K562 (cell line): ENCODE measurements at regions not wholly inside any gene's neighbourhood (a gene's known extent, or its start where the extent isn't known, plus 50 kb on each side); places are given as distances from the start of the nearest gene placed in this dataset.

ENCODE experiments used
- ATAC-seq: fragments of 200-7000 bp; cut with Tn5 transposase; 3 replicates; pipeline ENCODE4 v1.9.1; 2020; ENCODE audit warnings: moderate library complexity
- BruUV-seq: library from RNA; stranded (reverse); fragments of 400-500 nt; replicated peaks from 2 replicates; lab custom pipeline; 2021; lab: Mats Ljungman, UMichigan
- CTCF ChIA-PET: fragments of 300-600 bp; formaldehyde crosslinking; extraction: SDS; loops from one replicate; lab custom pipeline; 2021; ENCODE audit warnings: low intra/inter-chr PET ratio; lab: Yijun Ruan, JAX
- POLR2A ChIA-PET: fragments of 300-600, 350-650 bp; sonication (Branson Sonifier 250); formaldehyde crosslinking; extraction: SDS; loops from one replicate; lab custom pipeline; 2021; ENCODE audit warnings: antibody characterized with exemption, inconsistent platforms; lab: Yijun Ruan, JAX
- DNase-seq, 4 experiments: peaks; one replicate each; pipeline versions ENCODE4 v3.0.0 to v3.0.0-alpha.2; 2011 to 2018; ENCODE audit warnings: low spot score in 3 of 4, mixed read lengths in 3 of 4; ENCODE audit errors: extremely low read depth in 1 of 4
- FAIRE-seq: peaks from 2 replicates; lab custom pipeline; 2011; peaks lifted over from hg19 to GRCh38; lab: Jason Lieb, UNC
- H2AFZ ChIP-seq: 2 replicates; pipeline ENCODE4 v1.6.0; 2011; ENCODE audit warnings: low read depth, low read length, control low read depth, inconsistent platforms
- H3K27ac ChIP-seq: fragments of 200-600 bp; 3 replicates; pipeline ENCODE4 v1.8.0; 2011; ENCODE audit warnings: low read depth, mild to moderate bottlenecking, control low read depth, inconsistent platforms, low read length, moderate library complexity, mixed read lengths; ENCODE audit errors: extremely low read depth
- H3K27me3 ChIP-seq, 2 experiments: fragments of 300-600 bp in 1 of 2; 2 replicates in 1 of 2; 3 replicates in 1 of 2; pipeline versions ENCODE4 v1.6.0 to v1.8.0; 2011; ENCODE audit warnings: inconsistent platforms in 2 of 2, low read length in 2 of 2, mild to moderate bottlenecking in 1 of 2, mixed read lengths in 1 of 2, moderate library complexity in 1 of 2; ENCODE audit not compliant: control insufficient read depth in 2 of 2, insufficient read depth in 2 of 2
- H3K36me3 ChIP-seq: fragments of 300-600 bp; 3 replicates; pipeline ENCODE4 v1.8.0; 2011; ENCODE audit warnings: mild to moderate bottlenecking, low read length, inconsistent platforms; ENCODE audit not compliant: control insufficient read depth, insufficient read depth
- H3K4me1 ChIP-seq, 2 experiments: fragments of 200-600 bp in 1 of 2; replicated peaks in 1 of 2; 2 replicates in 1 of 2; 3 replicates in 1 of 2; pipeline versions ENCODE4 v1.5.1 to v1.8.0; 2011; ENCODE audit warnings: inconsistent platforms in 2 of 2, low read length in 2 of 2, mild to moderate bottlenecking in 1 of 2, mixed read lengths in 1 of 2, moderate library complexity in 1 of 2; ENCODE audit not compliant: control insufficient read depth in 2 of 2, insufficient read depth in 2 of 2
- H3K4me2 ChIP-seq: 2 replicates; pipeline ENCODE4 v1.6.1; 2011; ENCODE audit warnings: low read length, control low read depth, inconsistent platforms, mixed read lengths; ENCODE audit not compliant: insufficient read depth
- H3K4me3 ChIP-seq: fragments of 200-600 bp; sonication (generic), shearing (Covaris generic); 2 replicates; pipeline ENCODE4 v1.5.1; 2016; ENCODE audit warnings: control low read depth, inconsistent platforms
- H3K79me2 ChIP-seq: fragments of 200-600 bp; 3 replicates; pipeline ENCODE4 v1.8.0; 2011; ENCODE audit warnings: low read length, inconsistent platforms; ENCODE audit not compliant: control insufficient read depth, insufficient read depth
- H3K9ac ChIP-seq, 2 experiments: 2 replicates each; pipeline versions ENCODE4 v1.6.0 to v1.6.1; 2011; ENCODE audit warnings: low read depth in 2 of 2, low read length in 2 of 2, control low read depth in 1 of 2, inconsistent platforms in 1 of 2, mild to moderate bottlenecking in 1 of 2, mixed read lengths in 1 of 2; ENCODE audit not compliant: insufficient read depth in 1 of 2
- H3K9me1 ChIP-seq: one replicate; pipeline ENCODE4 v1.6.0; 2011; ENCODE audit warnings: inconsistent platforms, mild to moderate bottlenecking, low read length, moderate library complexity; ENCODE audit not compliant: control insufficient read depth, insufficient read depth
- H3K9me3 ChIP-seq: replicated peaks from 2 replicates; pipeline ENCODE4 v1.5.1; 2011; ENCODE audit warnings: low read depth, low read length, inconsistent platforms; ENCODE audit not compliant: control insufficient read depth, insufficient read depth
- H4K20me1 ChIP-seq: replicated peaks from 2 replicates; pipeline ENCODE4 v1.6.1; 2011; ENCODE audit warnings: low read length, inconsistent platforms, mixed read lengths; ENCODE audit not compliant: control insufficient read depth, insufficient read depth
- CHCHD3 ChIP-seq: fragments of 250-450 bp; sonication (Bioruptor Pico); IDR thresholded peaks from 2 replicates; pipeline ENCODE4 v2.1.2; 2022; ENCODE audit warnings: mild to moderate bottlenecking
- CTBP1 ChIP-seq: fragments of 450-650 bp; IDR thresholded peaks from 2 replicates; pipeline ENCODE4 v1.6.1; 2016; ENCODE audit warnings: borderline replicate concordance
- FOS ChIP-seq: IDR thresholded peaks from 3 replicates; pipeline ENCODE4 v1.6.1; 2011; ENCODE audit not compliant: insufficient read length; ENCODE audit errors: extremely low read depth
- KAT7 ChIP-seq: sonication (generic); formaldehyde crosslinking; IDR thresholded peaks from 2 replicates; pipeline ENCODE4 v1.8.0; 2022; ENCODE audit warnings: missing genetic modification reagents, mild to moderate bottlenecking, borderline replicate concordance
- NR3C1 ChIP-seq: sonication (generic); formaldehyde crosslinking; IDR thresholded peaks from 2 replicates; pipeline ENCODE4 v1.8.1; 2022; ENCODE audit warnings: missing genetic modification reagents
- NRF1 ChIP-seq, 2 experiments: fragments of 450-650 bp; IDR thresholded peaks in 1 of 2; conservative IDR thresholded peaks in 1 of 2; 2 replicates each; pipeline ENCODE4 v1.6.1; 2014; ENCODE audit warnings: mild to moderate bottlenecking in 2 of 2
- POU5F1 ChIP-seq: fragments of 150-350 bp; IDR thresholded peaks from 2 replicates; pipeline ENCODE4 v1.6.1; 2014; ENCODE audit warnings: borderline replicate concordance, low read length, low read depth, mild to moderate bottlenecking; ENCODE audit not compliant: partially characterized antibody
- RUNX1 ChIP-seq: sonication (generic); IDR thresholded peaks from 2 replicates; pipeline ENCODE4 v1.6.1; 2016; ENCODE audit warnings: antibody characterized with exemption, low read depth
- SMAD4 ChIP-seq: fragments of 250-450 bp; sonication (Bioruptor Pico); conservative IDR thresholded peaks from 2 replicates; pipeline ENCODE4 v1.8.0; 2021; ENCODE audit warnings: inconsistent platforms, mild to moderate bottlenecking, moderate library complexity
- TCF3 ChIP-seq: sonication (generic); formaldehyde crosslinking; IDR thresholded peaks from 2 replicates; pipeline ENCODE4 v1.4.0; 2020; ENCODE audit warnings: mild to moderate bottlenecking, missing genetic modification reagents
- ZNF121 ChIP-seq: sonication (generic); formaldehyde crosslinking; conservative IDR thresholded peaks from 2 replicates; pipeline ENCODE4 v1.8.0; 2022; ENCODE audit warnings: missing genetic modification reagents
- ZNF165 ChIP-seq: fragments of 250-450 bp; sonication (Bioruptor Pico); IDR thresholded peaks from 2 replicates; pipeline ENCODE4 v1.4.0; 2020; ENCODE audit warnings: borderline replicate concordance
- ZNF445 ChIP-seq: fragments of 250-450 bp; sonication (Bioruptor Pico); IDR thresholded peaks from 2 replicates; pipeline ENCODE4 v1.4.0; 2020; ENCODE audit warnings: low read depth, mild to moderate bottlenecking, moderate library complexity
- WGBS: fragments of 100-300 bp; shearing (Covaris generic); methylation state at CpG from one replicate; pipeline ENCODE4 v1.1.6; 2016; ENCODE audit warnings: low coverage, mixed read lengths; ENCODE audit not compliant: insufficient coverage; ENCODE audit errors: missing lambda C conversion rate; 5-methylcytosine and 5-hydroxymethylcytosine counted together
- in situ Hi-C: fragments of 300-500 bp; cut with MboI; formaldehyde crosslinking; loops from 4 replicates; pipeline ENCODE4 v1.15.0; 2018; ENCODE audit warnings: inconsistent platforms, mixed read lengths
- intact Hi-C: fragments of 100-400 bp; cut with micrococcal nuclease; formaldehyde crosslinking; loops from 2 replicates; pipeline ENCODE4 v1.14.2; 2022
- TF ChIP-seq, protein P1 (sequence below): fragments of 250-450 bp; sonication (Bioruptor Pico); IDR thresholded peaks from 2 replicates; pipeline ENCODE4 v1.4.0; 2020
- TF ChIP-seq, protein P2 (sequence below): fragments of 250-450 bp; sonication (Bioruptor Pico); IDR thresholded peaks from 2 replicates; pipeline ENCODE4 v1.4.0; 2020; ENCODE audit warnings: mild to moderate bottlenecking

DNA sequence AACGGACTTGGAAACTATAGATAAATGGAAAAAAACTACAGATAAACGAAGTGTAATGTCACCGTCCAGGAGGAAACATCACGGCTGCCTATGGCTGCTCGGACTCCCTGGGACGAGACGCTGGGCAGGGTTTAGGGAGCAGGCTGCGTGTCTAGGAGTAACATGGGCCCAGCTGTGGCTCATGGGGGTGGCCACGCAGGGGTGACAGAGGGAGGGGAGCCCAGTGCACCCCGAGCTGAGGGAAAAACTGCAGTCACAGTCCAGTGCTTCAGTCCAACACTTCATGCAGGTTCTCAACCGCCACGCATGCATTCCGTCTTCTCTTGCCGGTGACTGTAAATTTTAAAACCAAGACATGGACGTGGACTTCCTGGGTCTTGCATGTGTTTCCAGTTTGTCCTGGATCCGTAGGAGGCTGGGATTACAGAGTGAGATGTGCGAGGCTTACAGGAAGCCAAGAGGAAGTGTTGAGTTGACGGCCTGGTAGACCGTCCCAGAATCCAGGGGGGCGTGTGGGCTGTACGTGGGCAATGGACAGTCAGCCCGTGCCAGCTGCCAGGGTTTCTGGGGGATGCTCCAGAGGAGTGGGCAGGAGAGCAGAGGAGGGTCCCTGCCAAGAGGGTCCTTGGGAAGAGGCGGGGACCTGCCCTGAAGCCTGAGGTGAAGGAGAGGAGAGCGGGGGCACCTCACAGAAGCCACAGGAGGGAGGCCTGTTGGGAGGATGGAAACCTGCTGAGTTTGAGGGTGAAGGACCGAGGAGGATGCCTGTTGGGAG is 691.4 kb downstream of the BRD1 start (continued):
- TF ChIP-seq POU5F1 (no peak), ZNF165 (CRISPR knock-in tag) (no peak), CHCHD3 (CRISPR knock-in tag) (no peak)

DNA sequence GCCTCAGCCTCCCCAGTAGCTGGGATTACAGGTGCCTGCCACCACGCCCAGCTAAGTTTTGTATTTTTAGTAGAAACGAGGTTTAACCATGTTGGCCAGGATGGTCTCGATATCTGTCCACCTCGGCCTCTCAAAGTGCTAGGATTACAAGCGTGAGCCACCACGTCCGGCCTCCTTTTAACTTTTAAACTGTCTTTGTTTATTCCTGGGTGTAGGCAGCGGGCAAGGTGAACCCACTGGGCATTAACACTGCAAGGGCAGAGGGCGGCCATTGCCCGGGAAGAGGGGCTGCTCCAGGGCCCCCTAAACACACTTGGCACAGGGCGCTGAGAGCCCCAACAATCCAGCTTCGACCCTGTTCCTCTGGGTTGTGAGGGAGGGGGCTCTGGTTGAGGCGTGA is 693.6 kb downstream of the BRD1 start:
- no peak for ATAC-seq
- TF ChIP-seq CTBP1 (no peak), KAT7 (CRISPR knock-in tag) (no peak), ZNF445 (CRISPR knock-in tag) (no peak), FOS (no peak), TCF3 (CRISPR knock-in tag) (no peak), NR3C1 (CRISPR knock-in tag) (no peak), SMAD4 (CRISPR knock-in tag) (no peak), RUNX1 (no peak), ZNF121 (CRISPR knock-in tag) (no peak), NRF1 (conservative IDR thresholded peaks at IDR 0.05 in 1 of 2, IDR thresholded peaks at IDR 0.05 in 1 of 2) (no peak)
- TF ChIP-seq, protein P1, sequence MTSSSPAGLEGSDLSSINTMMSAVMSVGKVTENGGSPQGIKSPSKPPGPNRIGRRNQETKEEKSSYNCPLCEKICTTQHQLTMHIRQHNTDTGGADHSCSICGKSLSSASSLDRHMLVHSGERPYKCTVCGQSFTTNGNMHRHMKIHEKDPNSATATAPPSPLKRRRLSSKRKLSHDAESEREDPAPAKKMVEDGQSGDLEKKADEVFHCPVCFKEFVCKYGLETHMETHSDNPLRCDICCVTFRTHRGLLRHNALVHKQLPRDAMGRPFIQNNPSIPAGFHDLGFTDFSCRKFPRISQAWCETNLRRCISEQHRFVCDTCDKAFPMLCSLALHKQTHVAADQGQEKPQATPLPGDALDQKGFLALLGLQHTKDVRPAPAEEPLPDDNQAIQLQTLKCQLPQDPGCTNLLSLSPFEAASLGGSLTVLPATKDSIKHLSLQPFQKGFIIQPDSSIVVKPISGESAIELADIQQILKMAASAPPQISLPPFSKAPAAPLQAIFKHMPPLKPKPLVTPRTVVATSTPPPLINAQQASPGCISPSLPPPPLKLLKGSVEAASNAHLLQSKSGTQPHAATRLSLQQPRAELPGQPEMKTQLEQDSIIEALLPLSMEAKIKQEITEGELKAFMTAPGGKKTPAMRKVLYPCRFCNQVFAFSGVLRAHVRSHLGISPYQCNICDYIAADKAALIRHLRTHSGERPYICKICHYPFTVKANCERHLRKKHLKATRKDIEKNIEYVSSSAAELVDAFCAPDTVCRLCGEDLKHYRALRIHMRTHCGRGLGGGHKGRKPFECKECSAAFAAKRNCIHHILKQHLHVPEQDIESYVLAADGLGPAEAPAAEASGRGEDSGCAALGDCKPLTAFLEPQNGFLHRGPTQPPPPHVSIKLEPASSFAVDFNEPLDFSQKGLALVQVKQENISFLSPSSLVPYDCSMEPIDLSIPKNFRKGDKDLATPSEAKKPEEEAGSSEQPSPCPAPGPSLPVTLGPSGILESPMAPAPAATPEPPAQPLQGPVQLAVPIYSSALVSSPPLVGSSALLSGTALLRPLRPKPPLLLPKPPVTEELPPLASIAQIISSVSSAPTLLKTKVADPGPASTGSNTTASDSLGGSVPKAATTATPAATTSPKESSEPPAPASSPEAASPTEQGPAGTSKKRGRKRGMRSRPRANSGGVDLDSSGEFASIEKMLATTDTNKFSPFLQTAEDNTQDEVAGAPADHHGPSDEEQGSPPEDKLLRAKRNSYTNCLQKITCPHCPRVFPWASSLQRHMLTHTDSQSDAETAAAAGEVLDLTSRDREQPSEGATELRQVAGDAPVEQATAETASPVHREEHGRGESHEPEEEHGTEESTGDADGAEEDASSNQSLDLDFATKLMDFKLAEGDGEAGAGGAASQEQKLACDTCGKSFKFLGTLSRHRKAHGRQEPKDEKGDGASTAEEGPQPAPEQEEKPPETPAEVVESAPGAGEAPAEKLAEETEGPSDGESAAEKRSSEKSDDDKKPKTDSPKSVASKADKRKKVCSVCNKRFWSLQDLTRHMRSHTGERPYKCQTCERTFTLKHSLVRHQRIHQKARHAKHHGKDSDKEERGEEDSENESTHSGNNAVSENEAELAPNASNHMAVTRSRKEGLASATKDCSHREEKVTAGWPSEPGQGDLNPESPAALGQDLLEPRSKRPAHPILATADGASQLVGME, result no peak
- TF ChIP-seq, protein P2, sequence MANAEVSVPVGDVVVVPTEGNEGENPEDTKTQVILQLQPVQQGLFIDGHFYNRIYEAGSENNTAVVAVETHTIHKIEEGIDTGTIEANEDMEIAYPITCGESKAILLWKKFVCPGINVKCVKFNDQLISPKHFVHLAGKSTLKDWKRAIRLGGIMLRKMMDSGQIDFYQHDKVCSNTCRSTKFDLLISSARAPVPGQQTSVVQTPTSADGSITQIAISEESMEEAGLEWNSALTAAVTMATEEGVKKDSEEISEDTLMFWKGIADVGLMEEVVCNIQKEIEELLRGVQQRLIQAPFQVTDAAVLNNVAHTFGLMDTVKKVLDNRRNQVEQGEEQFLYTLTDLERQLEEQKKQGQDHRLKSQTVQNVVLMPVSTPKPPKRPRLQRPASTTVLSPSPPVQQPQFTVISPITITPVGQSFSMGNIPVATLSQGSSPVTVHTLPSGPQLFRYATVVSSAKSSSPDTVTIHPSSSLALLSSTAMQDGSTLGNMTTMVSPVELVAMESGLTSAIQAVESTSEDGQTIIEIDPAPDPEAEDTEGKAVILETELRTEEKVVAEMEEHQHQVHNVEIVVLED (CRISPR knock-in tag), result no peak

More for the DNA sequence above, 693.6 kb downstream of the BRD1 start:
- Histone ChIP-seq H3K9me1 (no peaks in the 10 kb centered on the region), H3K36me3 (no peaks in the 10 kb centered on the region), H4K20me1 (no peaks in the 10 kb centered on the region), H3K79me2 (no peaks in the 10 kb centered on the region), H3K27ac (no peak overlapping the region), H3K27me3 (peaks cover 0 to 6% of the 10 kb centered on the region in 2 experiments; a peak in 1 of 5 replicates), H3K4me3 (no peak overlapping the region), H3K4me1 (no peaks in the 10 kb centered on the region), H3K9ac (no peak overlapping the region), H3K4me2 (no peak overlapping the region), H2AFZ (no peak overlapping the region), H3K9me3 (no peaks in the 10 kb centered on the region)
- POLR2A ChIA-PET, result no interaction called here
- DNase-seq, result no peak
- in situ Hi-C loops (no loop called here), intact Hi-C loops (no loop called here)
- no TSS peak for BruUV-seq
- under 1% methylated on average over 11 of the region's 13 CpGs for WGBS
- CTCF ChIA-PET, result no interaction called here
- FAIRE-seq, result no peak
